ENCODE measurements at regions not wholly inside any gene's neighbourhood (a gene's known extent, or its start where the extent isn't known, plus 50 kb on each side); places are given as distances from the start of the nearest gene placed in this dataset.
"Not testable (repeated sequence)": the region's sequence is repeated elsewhere in the genome, so short reads cannot be mapped to it uniquely, and the experiment has no call there.

DNA sequence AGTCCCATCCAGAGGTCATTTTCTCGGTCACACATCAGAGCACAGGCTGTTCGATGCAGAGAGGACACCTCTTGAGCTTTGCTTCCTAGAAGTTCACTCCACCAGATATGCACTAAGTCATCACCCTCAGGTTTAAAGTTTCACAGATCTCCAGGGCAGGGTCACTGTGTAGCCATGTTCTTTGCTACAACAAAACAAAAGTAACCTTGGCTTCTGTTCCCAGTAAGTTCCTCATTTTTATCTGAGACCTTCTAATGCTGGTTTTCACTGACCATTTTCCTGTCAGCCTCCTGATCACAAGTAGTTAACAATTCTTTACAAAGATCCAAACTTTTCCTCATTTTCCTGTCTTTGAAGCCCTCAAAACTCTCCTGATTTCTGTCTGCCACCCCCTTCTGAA is 97.5 kb upstream of the CTSV start:
- POLR2A ChIA-PET = interaction anchor here (0.6 kb wide), 1 partner anchor 249 kb away, joined by 3 read pairs; no protein-coding TSS in a partner anchor
- TF ChIP-seq ZBTB21 (CRISPR knock-in tag; IDR thresholded peaks at IDR 0.05; ENCODE audit: borderline replicate concordance) = no peak
- TF ChIP-seq NFATC4 (CRISPR knock-in tag; IDR thresholded peaks at IDR 0.05) = no peak
- TF ChIP-seq NR3C1 (CRISPR knock-in tag; conservative IDR thresholded peaks at IDR 0.05; ENCODE audit: low read depth) = no peak
- TF ChIP-seq, protein P1, sequence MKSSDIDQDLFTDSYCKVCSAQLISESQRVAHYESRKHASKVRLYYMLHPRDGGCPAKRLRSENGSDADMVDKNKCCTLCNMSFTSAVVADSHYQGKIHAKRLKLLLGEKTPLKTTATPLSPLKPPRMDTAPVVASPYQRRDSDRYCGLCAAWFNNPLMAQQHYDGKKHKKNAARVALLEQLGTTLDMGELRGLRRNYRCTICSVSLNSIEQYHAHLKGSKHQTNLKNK (CRISPR knock-in tag; IDR thresholded peaks at IDR 0.05) = no peak
- TF ChIP-seq, protein P2, sequence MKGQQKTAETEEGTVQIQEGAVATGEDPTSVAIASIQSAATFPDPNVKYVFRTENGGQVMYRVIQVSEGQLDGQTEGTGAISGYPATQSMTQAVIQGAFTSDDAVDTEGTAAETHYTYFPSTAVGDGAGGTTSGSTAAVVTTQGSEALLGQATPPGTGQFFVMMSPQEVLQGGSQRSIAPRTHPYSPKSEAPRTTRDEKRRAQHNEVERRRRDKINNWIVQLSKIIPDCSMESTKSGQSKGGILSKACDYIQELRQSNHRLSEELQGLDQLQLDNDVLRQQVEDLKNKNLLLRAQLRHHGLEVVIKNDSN (CRISPR knock-in tag; IDR thresholded peaks at IDR 0.05) = no peak
- no peak for TF ChIP-seq NFE2L1 (CRISPR knock-in tag; IDR thresholded peaks at IDR 0.05)
- TF ChIP-seq HMGA2 (CRISPR knock-in tag; IDR thresholded peaks at IDR 0.05) = no peak
- TF ChIP-seq, protein P3, sequence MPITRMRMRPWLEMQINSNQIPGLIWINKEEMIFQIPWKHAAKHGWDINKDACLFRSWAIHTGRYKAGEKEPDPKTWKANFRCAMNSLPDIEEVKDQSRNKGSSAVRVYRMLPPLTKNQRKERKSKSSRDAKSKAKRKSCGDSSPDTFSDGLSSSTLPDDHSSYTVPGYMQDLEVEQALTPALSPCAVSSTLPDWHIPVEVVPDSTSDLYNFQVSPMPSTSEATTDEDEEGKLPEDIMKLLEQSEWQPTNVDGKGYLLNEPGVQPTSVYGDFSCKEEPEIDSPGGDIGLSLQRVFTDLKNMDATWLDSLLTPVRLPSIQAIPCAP (CRISPR knock-in tag; IDR thresholded peaks at IDR 0.05) = no peak
- TF ChIP-seq GRHL2 (CRISPR knock-in tag; IDR thresholded peaks at IDR 0.05; ENCODE audit: insufficient replicate concordance, severe bottlenecking) = no peak
- TF ChIP-seq, protein P4, sequence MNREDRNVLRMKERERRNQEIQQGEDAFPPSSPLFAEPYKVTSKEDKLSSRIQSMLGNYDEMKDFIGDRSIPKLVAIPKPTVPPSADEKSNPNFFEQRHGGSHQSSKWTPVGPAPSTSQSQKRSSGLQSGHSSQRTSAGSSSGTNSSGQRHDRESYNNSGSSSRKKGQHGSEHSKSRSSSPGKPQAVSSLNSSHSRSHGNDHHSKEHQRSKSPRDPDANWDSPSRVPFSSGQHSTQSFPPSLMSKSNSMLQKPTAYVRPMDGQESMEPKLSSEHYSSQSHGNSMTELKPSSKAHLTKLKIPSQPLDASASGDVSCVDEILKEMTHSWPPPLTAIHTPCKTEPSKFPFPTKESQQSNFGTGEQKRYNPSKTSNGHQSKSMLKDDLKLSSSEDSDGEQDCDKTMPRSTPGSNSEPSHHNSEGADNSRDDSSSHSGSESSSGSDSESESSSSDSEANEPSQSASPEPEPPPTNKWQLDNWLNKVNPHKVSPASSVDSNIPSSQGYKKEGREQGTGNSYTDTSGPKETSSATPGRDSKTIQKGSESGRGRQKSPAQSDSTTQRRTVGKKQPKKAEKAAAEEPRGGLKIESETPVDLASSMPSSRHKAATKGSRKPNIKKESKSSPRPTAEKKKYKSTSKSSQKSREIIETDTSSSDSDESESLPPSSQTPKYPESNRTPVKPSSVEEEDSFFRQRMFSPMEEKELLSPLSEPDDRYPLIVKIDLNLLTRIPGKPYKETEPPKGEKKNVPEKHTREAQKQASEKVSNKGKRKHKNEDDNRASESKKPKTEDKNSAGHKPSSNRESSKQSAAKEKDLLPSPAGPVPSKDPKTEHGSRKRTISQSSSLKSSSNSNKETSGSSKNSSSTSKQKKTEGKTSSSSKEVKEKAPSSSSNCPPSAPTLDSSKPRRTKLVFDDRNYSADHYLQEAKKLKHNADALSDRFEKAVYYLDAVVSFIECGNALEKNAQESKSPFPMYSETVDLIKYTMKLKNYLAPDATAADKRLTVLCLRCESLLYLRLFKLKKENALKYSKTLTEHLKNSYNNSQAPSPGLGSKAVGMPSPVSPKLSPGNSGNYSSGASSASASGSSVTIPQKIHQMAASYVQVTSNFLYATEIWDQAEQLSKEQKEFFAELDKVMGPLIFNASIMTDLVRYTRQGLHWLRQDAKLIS (CRISPR knock-in tag; IDR thresholded peaks at IDR 0.05; ENCODE audit: borderline replicate concordance) = no peak
- TF ChIP-seq ETV6 (CRISPR knock-in tag; IDR thresholded peaks at IDR 0.05) = no peak
- TF ChIP-seq ZNF532 (CRISPR knock-in tag; IDR thresholded peaks at IDR 0.05; ENCODE audit: borderline replicate concordance) = no peak
- H3K4me3 Mint-ChIP-seq = no peak overlapping the region
- peak overlapping the region; percentile 54 for H3K27ac Mint-ChIP-seq
- ATAC-seq = no peak
- CTCF ChIA-PET = no interaction called here
- peaks cover 83% of the 10 kb centered on the region for H3K36me3 Mint-ChIP-seq
- no peaks in the 10 kb centered on the region for H3K27me3 Mint-ChIP-seq (ENCODE audit: low read depth)
- DNase-seq (ENCODE audit: low spot score) = no peak
- peaks cover 25% of the 10 kb centered on the region for H3K4me1 Mint-ChIP-seq
- peaks cover 17% of the 10 kb centered on the region for H3K9me3 Mint-ChIP-seq

GRCh38 chr9:97133966-97134365 is 95.0 kb upstream of the CTSV start:
- not testable (repeated sequence) for ATAC-seq

DNA sequence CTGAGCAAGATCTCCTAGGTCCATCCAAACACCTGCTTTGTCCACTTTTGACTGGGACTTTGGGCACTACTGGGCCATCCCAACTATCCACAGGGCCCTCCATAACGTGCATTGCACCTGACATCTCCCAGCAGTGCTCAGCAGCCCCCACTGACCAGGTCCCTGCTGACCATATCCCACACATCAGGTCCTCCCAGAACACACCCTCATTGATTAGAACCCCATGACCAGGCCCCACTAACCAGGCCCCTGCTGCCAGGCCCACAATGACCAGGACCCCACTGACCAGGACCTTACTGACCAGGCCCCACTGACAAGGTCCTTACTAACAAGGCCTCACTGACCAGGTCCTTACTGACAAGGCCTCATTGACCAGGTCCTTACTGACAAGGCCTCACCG is 93.9 kb upstream of the CTSV start:
- DNase-seq (ENCODE audit: low spot score) = no peak
- Mint-ChIP-seq H3K9me3 (peaks cover 23% of the 10 kb centered on the region), H3K4me3 (no peak overlapping the region), H3K4me1 (peaks cover 15% of the 10 kb centered on the region), H3K27ac (no peak overlapping the region; the same call in 1 of the 2 replicates), H3K27me3 (ENCODE audit: low read depth) (no peaks in the 10 kb centered on the region), H3K36me3 (peaks cover 82% of the 10 kb centered on the region)
- POLR2A ChIA-PET = no interaction called here
- CTCF ChIA-PET = no interaction called here
- TF ChIP-seq MYBL2 (CRISPR knock-in tag; IDR thresholded peaks at IDR 0.05) (no peak), FOXK1 (CRISPR knock-in tag; IDR thresholded peaks at IDR 0.05) (no peak), KAT7 (CRISPR knock-in tag; IDR thresholded peaks at IDR 0.05; ENCODE audit: borderline replicate concordance) (no peak)
- TF ChIP-seq, protein P1 (CRISPR knock-in tag; IDR thresholded peaks at IDR 0.05) = no peak
- TF ChIP-seq, protein P5, sequence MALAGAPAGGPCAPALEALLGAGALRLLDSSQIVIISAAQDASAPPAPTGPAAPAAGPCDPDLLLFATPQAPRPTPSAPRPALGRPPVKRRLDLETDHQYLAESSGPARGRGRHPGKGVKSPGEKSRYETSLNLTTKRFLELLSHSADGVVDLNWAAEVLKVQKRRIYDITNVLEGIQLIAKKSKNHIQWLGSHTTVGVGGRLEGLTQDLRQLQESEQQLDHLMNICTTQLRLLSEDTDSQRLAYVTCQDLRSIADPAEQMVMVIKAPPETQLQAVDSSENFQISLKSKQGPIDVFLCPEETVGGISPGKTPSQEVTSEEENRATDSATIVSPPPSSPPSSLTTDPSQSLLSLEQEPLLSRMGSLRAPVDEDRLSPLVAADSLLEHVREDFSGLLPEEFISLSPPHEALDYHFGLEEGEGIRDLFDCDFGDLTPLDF (CRISPR knock-in tag; IDR thresholded peaks at IDR 0.05) = no peak
- ATAC-seq = no peak

More at GRCh38 chr9:97133966-97134365, 95.0 kb upstream of the CTSV start:
- DNase-seq (ENCODE audit: low spot score); CTCF ChIA-PET; H3K27me3 Mint-ChIP-seq (ENCODE audit: low read depth); H3K27ac Mint-ChIP-seq; POLR2A ChIA-PET; H3K4me3 Mint-ChIP-seq: not testable (repeated sequence)
- H3K36me3 Mint-ChIP-seq = peaks cover 84% of the 10 kb centered on the region
- H3K9me3 Mint-ChIP-seq = peaks cover 23% of the 10 kb centered on the region
- peaks cover 19% of the 10 kb centered on the region for H3K4me1 Mint-ChIP-seq

DNA sequence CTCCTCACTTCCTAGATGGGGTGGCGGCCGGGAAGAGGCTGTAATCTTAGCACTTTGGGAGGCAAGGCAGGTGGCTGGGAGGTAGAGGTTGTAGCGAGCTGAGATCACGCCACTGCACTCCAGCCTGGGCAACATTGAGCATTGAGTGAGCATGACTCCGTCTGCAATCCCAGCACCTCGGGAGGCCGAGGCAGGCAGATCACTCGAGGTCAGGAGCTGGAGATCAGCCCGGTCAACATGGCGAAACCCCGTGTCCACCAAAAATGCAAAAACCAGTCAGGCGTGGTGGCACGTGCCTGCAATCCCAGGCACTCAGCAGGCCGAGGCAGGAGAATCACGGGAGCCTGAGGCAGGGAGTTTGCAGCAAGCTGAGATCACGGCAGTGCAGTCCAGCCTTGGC is 91.9 kb upstream of the CTSV start:
- POLR2A ChIA-PET; DNase-seq (ENCODE audit: low spot score); ATAC-seq; H3K4me1 Mint-ChIP-seq; CTCF ChIA-PET; H3K27me3 Mint-ChIP-seq (ENCODE audit: low read depth); H3K4me3 Mint-ChIP-seq: not testable (repeated sequence)
- Mint-ChIP-seq H3K36me3 (peaks cover 86% of the 10 kb centered on the region), H3K9me3 (peaks cover 30% of the 10 kb centered on the region), H3K27ac (peak overlapping the region; percentile 19; the same call in 1 of the 2 replicates)

Data from WTC11 (cell line).